Fibroblast of villous mesenchyme (primary cell): ENCODE measurements at regions not wholly inside any gene's neighbourhood (a gene's known extent, or its start where the extent isn't known, plus 50 kb on each side); places are given as distances from the start of the nearest gene placed in this dataset.

ENCODE experiments used
- DNase-seq: peaks from one replicate; pipeline ENCODE4 v3.0.0-alpha.2; 2010; ENCODE audit warnings: low read depth
- H3K4me3 ChIP-seq: 2 replicates; pipeline ENCODE4 v1.5.1; 2011; ENCODE audit warnings: low read depth, mild to moderate bottlenecking, low read length
- TF ChIP-seq, protein P1 (sequence below): IDR thresholded peaks from 2 replicates; pipeline ENCODE4 v1.5.1; 2012; ENCODE audit warnings: low read depth, mild to moderate bottlenecking, low read length; ENCODE audit not compliant: insufficient read depth

DNA sequence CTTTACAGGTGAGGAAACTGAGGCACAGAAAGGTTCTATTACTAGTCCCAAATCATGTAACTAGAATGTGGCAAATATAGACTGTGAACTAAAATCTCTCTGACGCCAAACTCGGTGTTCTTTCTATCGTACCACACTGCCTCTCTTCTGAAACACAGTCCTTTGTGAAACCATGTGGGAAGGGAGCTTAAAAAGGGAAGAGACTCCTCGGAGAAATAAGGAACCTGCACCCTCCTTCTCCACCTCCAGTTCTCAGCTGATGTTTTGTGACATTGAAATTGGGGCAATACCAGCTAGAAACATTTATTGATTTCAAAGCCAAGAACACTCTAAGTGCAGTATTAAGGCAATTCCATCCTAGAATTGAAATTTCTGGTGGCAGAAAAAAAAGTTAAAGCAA is 76.4 kb upstream of the DRD2 start:
- no peak overlapping the region for H3K4me3 ChIP-seq
- no peak for DNase-seq
- TF ChIP-seq, protein P1, sequence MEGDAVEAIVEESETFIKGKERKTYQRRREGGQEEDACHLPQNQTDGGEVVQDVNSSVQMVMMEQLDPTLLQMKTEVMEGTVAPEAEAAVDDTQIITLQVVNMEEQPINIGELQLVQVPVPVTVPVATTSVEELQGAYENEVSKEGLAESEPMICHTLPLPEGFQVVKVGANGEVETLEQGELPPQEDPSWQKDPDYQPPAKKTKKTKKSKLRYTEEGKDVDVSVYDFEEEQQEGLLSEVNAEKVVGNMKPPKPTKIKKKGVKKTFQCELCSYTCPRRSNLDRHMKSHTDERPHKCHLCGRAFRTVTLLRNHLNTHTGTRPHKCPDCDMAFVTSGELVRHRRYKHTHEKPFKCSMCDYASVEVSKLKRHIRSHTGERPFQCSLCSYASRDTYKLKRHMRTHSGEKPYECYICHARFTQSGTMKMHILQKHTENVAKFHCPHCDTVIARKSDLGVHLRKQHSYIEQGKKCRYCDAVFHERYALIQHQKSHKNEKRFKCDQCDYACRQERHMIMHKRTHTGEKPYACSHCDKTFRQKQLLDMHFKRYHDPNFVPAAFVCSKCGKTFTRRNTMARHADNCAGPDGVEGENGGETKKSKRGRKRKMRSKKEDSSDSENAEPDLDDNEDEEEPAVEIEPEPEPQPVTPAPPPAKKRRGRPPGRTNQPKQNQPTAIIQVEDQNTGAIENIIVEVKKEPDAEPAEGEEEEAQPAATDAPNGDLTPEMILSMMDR: no peak

DNA sequence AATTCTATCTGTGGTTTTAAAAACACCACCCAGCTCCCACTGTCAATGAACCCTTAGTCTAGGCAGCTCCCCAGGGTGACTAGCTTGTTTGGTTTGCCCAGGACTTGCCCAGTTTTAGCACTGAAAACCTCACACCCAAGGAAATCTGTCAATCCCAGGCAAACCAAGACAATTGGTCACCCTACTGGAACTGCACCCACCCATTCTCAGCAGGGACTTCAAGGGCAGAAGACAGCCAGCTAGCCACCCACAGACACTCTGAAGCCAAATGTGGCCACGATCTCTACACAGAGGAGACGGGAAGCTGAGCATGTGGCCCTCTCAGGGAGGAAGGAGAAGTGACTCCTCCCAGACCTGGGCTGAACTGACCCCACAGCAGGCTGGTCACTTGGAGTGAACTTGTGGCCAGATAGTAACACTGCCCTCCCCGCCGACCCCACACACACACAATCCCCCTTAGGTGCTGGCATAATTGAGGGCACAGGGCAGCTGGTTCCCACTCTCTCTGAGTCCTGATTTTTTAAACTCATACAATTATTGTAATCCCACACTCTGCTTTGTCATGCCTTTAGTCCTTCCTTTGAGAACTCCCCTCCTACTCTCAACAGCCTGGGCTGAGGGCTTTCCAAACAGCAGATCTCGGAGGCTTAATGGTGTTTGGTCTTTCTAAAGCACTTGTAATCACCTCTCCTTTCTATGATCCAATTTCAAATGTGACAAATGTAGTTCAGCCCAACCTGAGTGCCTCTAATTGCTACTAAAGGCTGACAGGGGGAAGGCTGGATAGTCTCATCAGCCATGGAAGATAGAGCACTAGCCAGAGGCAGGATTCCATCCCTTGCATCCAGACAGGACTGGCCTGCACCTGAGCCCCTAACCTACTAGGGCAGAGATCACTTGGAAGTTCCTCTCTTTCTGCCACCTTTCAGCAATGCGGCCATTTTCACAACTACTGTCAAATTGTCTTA is 74.7 kb upstream of the DRD2 start:
- TF ChIP-seq, protein P1: no peak
- DNase-seq: no peak
- no peak overlapping the region for H3K4me3 ChIP-seq

DNA sequence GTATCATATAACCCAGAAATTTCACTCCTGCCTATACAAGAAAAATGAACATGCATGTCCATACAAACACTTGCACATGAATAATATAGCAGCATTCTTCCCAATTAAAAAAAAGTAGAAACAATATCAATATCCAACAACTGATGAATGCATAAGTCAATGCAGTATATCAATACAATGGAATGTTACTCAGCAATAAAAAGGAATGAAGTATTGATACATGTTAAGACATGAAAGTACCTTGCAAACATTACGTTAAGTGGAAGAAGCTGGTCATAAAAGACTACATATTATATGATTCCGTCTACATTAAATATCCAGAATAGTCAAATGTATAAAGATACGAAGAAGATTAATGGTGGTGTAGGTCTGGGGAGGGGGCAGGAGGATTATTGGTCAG is 73.9 kb upstream of the DRD2 start:
- H3K4me3 ChIP-seq: no peak overlapping the region
- TF ChIP-seq, protein P1: no peak
- DNase-seq: no peak

DNA sequence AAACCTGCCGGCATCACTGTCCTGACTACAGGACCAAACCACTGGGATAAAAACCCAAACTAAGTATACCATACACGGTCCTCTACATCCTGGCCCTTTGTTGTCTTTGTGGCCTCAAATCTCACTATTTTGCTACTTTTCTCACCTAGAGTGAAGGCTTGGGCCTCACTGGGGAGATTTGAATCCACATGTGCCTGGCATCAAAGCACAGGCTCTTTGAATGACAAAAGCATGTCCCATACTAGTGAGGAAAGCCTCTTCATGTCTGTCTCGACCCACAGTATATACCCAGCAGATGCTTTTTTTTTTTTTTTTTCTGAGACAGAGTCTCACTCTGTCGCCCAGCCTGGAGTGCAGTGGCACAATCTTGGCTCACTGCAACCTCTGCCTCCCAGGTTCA is 72.5 kb upstream of the DRD2 start:
- DNase-seq: no peak
- no peak overlapping the region for H3K4me3 ChIP-seq
- TF ChIP-seq, protein P1: no peak

- TF ChIP-seq, protein P1: no peak
- DNase-seq: peak; percentile 89
Observed at GRCh38 chr11:113546757-113547507, 71.7 kb upstream of the DRD2 start.

DNA sequence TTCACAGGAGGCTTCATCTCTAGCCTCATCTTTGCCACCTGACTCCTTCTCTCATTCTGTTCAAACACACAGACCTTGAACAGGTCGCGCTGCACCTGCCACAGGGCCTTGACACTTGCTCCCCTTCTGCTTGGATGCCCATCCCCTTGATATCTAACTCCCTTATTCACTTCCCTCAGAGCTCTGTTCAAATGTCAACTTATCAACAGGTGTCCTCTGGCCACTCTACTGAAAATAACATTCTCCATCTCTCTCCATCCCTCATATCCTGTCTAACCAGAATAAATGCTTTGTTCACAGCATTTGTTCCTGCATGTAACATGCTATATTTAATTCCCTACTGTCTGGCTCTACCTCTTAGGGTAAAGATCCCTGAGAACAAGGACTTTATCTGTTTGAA is 67.2 kb upstream of the DRD2 start:
- no peak overlapping the region for H3K4me3 ChIP-seq
- TF ChIP-seq, protein P1: no peak
- no peak for DNase-seq

More at GRCh38 chr11:113546757-113547507, 71.7 kb upstream of the DRD2 start:
- no peak overlapping the region for H3K4me3 ChIP-seq
